Stimulated activated CD4-positive, alpha-beta T cell treated with anti-CD3 and anti-CD28 coated beads, Interleukin-15, amount 100 ng/mL, for 48 hours (primary cell): ENCODE measurements at regions not wholly inside any gene's neighbourhood (a gene's known extent, or its start where the extent isn't known, plus 50 kb on each side); places are given as distances from the start of the nearest gene placed in this dataset.
A peak's percentile ranks its signal among the peaks of the same experiment; 100 is the strongest.

Source experiments
- DNase-seq, 2 donors: peaks; one replicate each; pipeline ENCODE4 v3.0.0-alpha.2; 2020; ENCODE audit warnings: low read depth in 2 of 2

- no peak for DNase-seq
Measured at GRCh38 chr3:127375151-127375930, 87.5 kb upstream of the PRR20G start.

- DNase-seq: peak in 1 of 2 donors; percentile 5
Measured at GRCh38 chr3:127374086-127375010, 86.5 kb upstream of the PRR20G start.

GRCh38 chr3:127373441-127374085 is 85.7 kb upstream of the PRR20G start:
- DNase-seq: no peak

- no peak for DNase-seq
Measured at GRCh38 chr3:127371846-127372245, 84.0 kb upstream of the PRR20G start.

- no peak for DNase-seq
Measured at GRCh38 chr3:127371334-127371733, 83.5 kb upstream of the PRR20G start.

GRCh38 chr3:127370906-127371305 is 83.1 kb upstream of the PRR20G start:
- no peak for DNase-seq

GRCh38 chr3:127369356-127369935 is 81.6 kb upstream of the PRR20G start:
- no peak for DNase-seq

- DNase-seq: no peak
Measured at GRCh38 chr3:127368186-127369032, 80.6 kb upstream of the PRR20G start.

GRCh38 chr3:127367593-127367992 is 79.7 kb upstream of the PRR20G start:
- no peak for DNase-seq

GRCh38 chr3:127366383-127366782 is 78.5 kb upstream of the PRR20G start:
- DNase-seq: no peak

GRCh38 chr3:127365163-127365798 is 77.4 kb upstream of the PRR20G start:
- DNase-seq: no peak

- no peak for DNase-seq
Measured at GRCh38 chr3:127363891-127364290, 76.0 kb upstream of the PRR20G start.

GRCh38 chr3:127363171-127363570 is 75.3 kb upstream of the PRR20G start:
- DNase-seq: no peak

GRCh38 chr3:127360647-127361046 is 72.8 kb upstream of the PRR20G start:
- no peak for DNase-seq

GRCh38 chr3:127358641-127359040 is 70.8 kb upstream of the PRR20G start:
- no peak for DNase-seq

GRCh38 chr3:127356381-127356780 is 68.5 kb upstream of the PRR20G start:
- DNase-seq: no peak

GRCh38 chr3:127354761-127355160 is 66.9 kb upstream of the PRR20G start:
- DNase-seq: no peak

- no peak for DNase-seq
Measured at GRCh38 chr3:127352612-127353011, 64.8 kb upstream of the PRR20G start.

- no peak for DNase-seq
Measured at GRCh38 chr3:127351775-127352350, 64.0 kb upstream of the PRR20G start.

GRCh38 chr3:127351321-127351720 is 63.5 kb upstream of the PRR20G start:
- DNase-seq: no peak
